ENCODE measurements at regions not wholly inside any gene's neighbourhood (a gene's known extent, or its start where the extent isn't known, plus 50 kb on each side); places are given as distances from the start of the nearest gene placed in this dataset.
"Not testable (repeated sequence)": the region's sequence is repeated elsewhere in the genome, so short reads cannot be mapped to it uniquely, and the experiment has no call there.

- Histone ChIP-seq H3K27ac (ENCODE audit: low read depth in 2 of 2, low read length in 1 of 2) (no peak overlapping the region), H3K27me3 (ENCODE audit: control insufficient read depth in 1 of 2, insufficient read depth in 2 of 2, low read length in 2 of 2) (no peaks in the 10 kb centered on the region), H3K4me3 (ENCODE audit: low read depth in 1 of 2, low read length in 2 of 2) (no peak overlapping the region), H3K4me1 (ENCODE audit: control insufficient read depth in 2 of 2, insufficient read depth in 2 of 2, low read length in 1 of 2) (no peaks in the 10 kb centered on the region), H3K36me3 (ENCODE audit: control insufficient read depth in 2 of 2, insufficient read depth in 2 of 2, low read length in 1 of 2) (no peaks in the 10 kb centered on the region), H3K9me3 (ENCODE audit: control insufficient read depth in 2 of 2, insufficient read depth in 1 of 2, low read depth in 1 of 2, low read length in 1 of 2) (no peaks in the 10 kb centered on the region)
- 86 to 91% methylated on average over 3 of the region's 3 CpGs for WGBS, 2 donors
Observed at GRCh38 chr5:124962111-124962510, 215.7 kb upstream of the ZNF608 start.

GRCh38 chr5:124962735-124963134 is 216.3 kb upstream of the ZNF608 start:
- no peak overlapping the region for H3K27ac ChIP-seq (ENCODE audit: low read depth in 2 of 2, low read length in 1 of 2)
- H3K27me3 ChIP-seq (ENCODE audit: control insufficient read depth in 1 of 2, insufficient read depth in 2 of 2, low read length in 2 of 2), result no peaks in the 10 kb centered on the region
- no peaks in the 10 kb centered on the region for H3K9me3 ChIP-seq (ENCODE audit: control insufficient read depth in 2 of 2, insufficient read depth in 1 of 2, low read depth in 1 of 2, low read length in 1 of 2)
- 79 to 83% methylated on average over 6 of the region's 6 CpGs for WGBS, 2 donors
- no peaks in the 10 kb centered on the region for H3K36me3 ChIP-seq (ENCODE audit: control insufficient read depth in 2 of 2, insufficient read depth in 2 of 2, low read length in 1 of 2)
- no peaks in the 10 kb centered on the region for H3K4me1 ChIP-seq (ENCODE audit: control insufficient read depth in 2 of 2, insufficient read depth in 2 of 2, low read length in 1 of 2)
- H3K4me3 ChIP-seq (ENCODE audit: low read depth in 1 of 2, low read length in 2 of 2), result no peak overlapping the region

DNA sequence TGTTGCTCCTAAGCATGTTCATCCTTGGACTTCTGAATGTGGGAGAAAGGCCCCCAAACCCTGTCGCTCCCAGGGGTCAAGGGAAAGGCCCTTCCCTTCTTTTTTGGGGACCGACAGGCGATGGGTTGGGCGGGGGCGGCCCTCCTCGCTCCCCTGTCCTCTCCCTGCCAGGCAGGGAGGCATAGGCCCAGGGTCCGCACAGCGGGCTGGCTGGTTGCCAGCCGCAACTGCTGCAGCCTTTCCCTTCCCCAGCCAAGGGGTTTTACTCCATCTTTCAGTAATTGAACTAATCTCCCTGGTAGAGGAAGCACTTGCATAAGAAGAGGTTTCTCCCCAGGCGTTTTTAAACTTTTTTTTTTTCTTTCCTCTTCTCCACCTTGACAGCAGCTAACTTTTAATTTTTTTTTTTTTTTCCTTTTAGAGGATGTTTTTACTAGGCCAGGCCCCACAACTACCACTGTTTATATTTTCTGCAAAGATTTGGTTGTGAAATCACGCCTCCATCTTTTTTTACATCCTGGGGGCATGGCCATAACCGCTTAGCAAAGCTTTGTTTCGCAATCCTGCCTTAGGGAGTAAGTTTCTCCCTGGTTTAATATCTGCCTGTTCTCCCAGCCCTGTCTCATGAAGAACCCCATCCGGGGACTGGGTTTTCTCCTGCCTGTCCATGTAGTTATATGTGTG is 216.9 kb upstream of the ZNF608 start:
- WGBS, 2 donors, result 64 to 80% methylated on average over 14 of the region's 14 CpGs
- H3K27me3 ChIP-seq (ENCODE audit: control insufficient read depth in 1 of 2, insufficient read depth in 2 of 2, low read length in 2 of 2), result no peaks in the 10 kb centered on the region
- no peak overlapping the region for H3K27ac ChIP-seq (ENCODE audit: low read depth in 2 of 2, low read length in 1 of 2)

DNA sequence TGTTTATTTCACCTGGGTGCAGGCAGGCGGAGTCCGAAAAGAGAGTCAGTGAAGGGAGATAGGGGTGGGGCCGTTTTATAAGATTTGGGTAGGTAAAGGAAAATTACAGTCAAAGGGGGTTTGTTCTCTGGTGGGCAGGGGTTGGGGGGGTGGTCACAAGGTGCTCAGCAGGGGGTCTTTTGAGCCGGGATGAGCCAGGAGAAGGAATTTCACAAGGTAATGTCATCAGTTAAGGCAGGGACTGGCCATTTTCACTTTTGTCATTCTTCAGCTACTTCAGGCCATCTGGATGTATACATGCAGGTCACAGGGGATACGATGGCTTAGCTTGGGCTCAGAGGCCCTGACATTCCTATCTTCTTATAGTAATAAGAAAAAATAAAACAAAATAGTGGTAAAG is 220.3 kb upstream of the ZNF608 start:
- not testable (repeated sequence) for H3K4me3 ChIP-seq (ENCODE audit: low read depth in 1 of 2, low read length in 2 of 2); H3K9me3 ChIP-seq (ENCODE audit: control insufficient read depth in 2 of 2, insufficient read depth in 1 of 2, low read depth in 1 of 2, low read length in 1 of 2); H3K36me3 ChIP-seq (ENCODE audit: control insufficient read depth in 2 of 2, insufficient read depth in 2 of 2, low read length in 1 of 2); H3K27ac ChIP-seq (ENCODE audit: low read depth in 2 of 2, low read length in 1 of 2); H3K4me1 ChIP-seq (ENCODE audit: control insufficient read depth in 2 of 2, insufficient read depth in 2 of 2, low read length in 1 of 2); H3K27me3 ChIP-seq (ENCODE audit: control insufficient read depth in 1 of 2, insufficient read depth in 2 of 2, low read length in 2 of 2)
- 77 to 81% methylated on average over 5 of the region's 5 CpGs for WGBS, 2 donors

More for the DNA sequence above, 216.9 kb upstream of the ZNF608 start:
- H3K36me3 ChIP-seq (ENCODE audit: control insufficient read depth in 2 of 2, insufficient read depth in 2 of 2, low read length in 1 of 2), result no peaks in the 10 kb centered on the region
- no peaks in the 10 kb centered on the region for H3K9me3 ChIP-seq (ENCODE audit: control insufficient read depth in 2 of 2, insufficient read depth in 1 of 2, low read depth in 1 of 2, low read length in 1 of 2)
- no peaks in the 10 kb centered on the region for H3K4me1 ChIP-seq (ENCODE audit: control insufficient read depth in 2 of 2, insufficient read depth in 2 of 2, low read length in 1 of 2)
- H3K4me3 ChIP-seq (ENCODE audit: low read depth in 1 of 2, low read length in 2 of 2), result no peak overlapping the region

DNA sequence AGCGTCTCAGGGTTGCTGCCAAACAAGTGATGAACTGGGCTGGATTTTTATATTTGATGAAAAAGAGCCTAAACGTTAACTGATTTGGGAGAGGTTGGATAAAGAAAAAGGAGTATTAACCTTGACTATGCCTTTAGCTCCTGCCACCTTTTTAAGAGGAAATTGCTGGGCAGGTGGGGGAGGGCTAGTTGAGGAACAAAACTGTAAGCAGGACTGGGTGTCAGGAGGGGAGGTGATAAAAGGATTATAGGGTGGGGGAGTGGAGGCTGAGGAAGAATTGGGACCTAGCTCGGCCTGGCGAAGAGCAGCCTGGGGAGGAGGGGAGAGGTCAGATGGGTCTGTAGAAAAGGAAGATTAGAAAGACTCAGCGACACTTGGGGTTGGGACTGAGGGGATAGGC is 223.9 kb upstream of the ZNF608 start:
- not testable (repeated sequence) for H3K27me3 ChIP-seq (ENCODE audit: control insufficient read depth in 1 of 2, insufficient read depth in 2 of 2, low read length in 2 of 2); H3K4me3 ChIP-seq (ENCODE audit: low read depth in 1 of 2, low read length in 2 of 2); H3K27ac ChIP-seq (ENCODE audit: low read depth in 2 of 2, low read length in 1 of 2); H3K36me3 ChIP-seq (ENCODE audit: control insufficient read depth in 2 of 2, insufficient read depth in 2 of 2, low read length in 1 of 2); H3K4me1 ChIP-seq (ENCODE audit: control insufficient read depth in 2 of 2, insufficient read depth in 2 of 2, low read length in 1 of 2); H3K9me3 ChIP-seq (ENCODE audit: control insufficient read depth in 2 of 2, insufficient read depth in 1 of 2, low read depth in 1 of 2, low read length in 1 of 2)
- 89 to 94% methylated on average over 5 of the region's 5 CpGs for WGBS, 2 donors

- no peak overlapping the region for H3K4me3 ChIP-seq (ENCODE audit: low read depth in 1 of 2, low read length in 2 of 2)
- no peaks in the 10 kb centered on the region for H3K36me3 ChIP-seq (ENCODE audit: control insufficient read depth in 2 of 2, insufficient read depth in 2 of 2, low read length in 1 of 2)
- H3K27ac ChIP-seq (ENCODE audit: low read depth in 2 of 2, low read length in 1 of 2), result no peak overlapping the region
- peaks cover 0 to 3% of the 10 kb centered on the region in 2 donors for H3K9me3 ChIP-seq (ENCODE audit: control insufficient read depth in 2 of 2, insufficient read depth in 1 of 2, low read depth in 1 of 2, low read length in 1 of 2)
- H3K27me3 ChIP-seq (ENCODE audit: control insufficient read depth in 1 of 2, insufficient read depth in 2 of 2, low read length in 2 of 2), result no peaks in the 10 kb centered on the region
- WGBS, 2 donors, result 92 to 93% methylated on average over 6 of the region's 6 CpGs
- no peaks in the 10 kb centered on the region for H3K4me1 ChIP-seq (ENCODE audit: control insufficient read depth in 2 of 2, insufficient read depth in 2 of 2, low read length in 1 of 2)
Observed at GRCh38 chr5:124972703-124973102, 226.3 kb upstream of the ZNF608 start.

DNA sequence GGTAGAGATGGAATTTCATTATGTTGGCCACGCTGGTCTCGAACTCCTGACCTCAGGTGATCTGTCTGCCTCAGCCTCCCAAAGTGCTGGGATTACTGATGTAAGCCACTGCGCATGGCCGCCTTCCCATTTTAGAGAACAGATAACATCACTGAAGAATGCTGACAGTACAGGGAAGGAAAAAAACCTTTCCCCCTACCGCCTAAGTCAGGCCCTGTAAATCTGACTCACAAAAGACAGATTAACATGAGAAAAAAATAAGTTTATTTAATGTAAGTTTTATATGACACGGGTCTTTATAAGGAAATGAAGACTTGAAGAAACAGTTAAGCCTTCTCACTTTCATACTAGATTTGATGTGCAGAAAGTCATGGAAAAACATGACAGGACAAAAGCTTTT is 227.2 kb upstream of the ZNF608 start:
- peaks cover 0 to 3% of the 10 kb centered on the region in 2 donors for H3K9me3 ChIP-seq (ENCODE audit: control insufficient read depth in 2 of 2, insufficient read depth in 1 of 2, low read depth in 1 of 2, low read length in 1 of 2)
- no peak overlapping the region for H3K27ac ChIP-seq (ENCODE audit: low read depth in 2 of 2, low read length in 1 of 2)
- H3K4me3 ChIP-seq (ENCODE audit: low read depth in 1 of 2, low read length in 2 of 2), result no peak overlapping the region
- H3K4me1 ChIP-seq (ENCODE audit: control insufficient read depth in 2 of 2, insufficient read depth in 2 of 2, low read length in 1 of 2), result no peaks in the 10 kb centered on the region
- H3K36me3 ChIP-seq (ENCODE audit: control insufficient read depth in 2 of 2, insufficient read depth in 2 of 2, low read length in 1 of 2), result no peaks in the 10 kb centered on the region
- H3K27me3 ChIP-seq (ENCODE audit: control insufficient read depth in 1 of 2, insufficient read depth in 2 of 2, low read length in 2 of 2), result no peaks in the 10 kb centered on the region
- WGBS, 2 donors, result 87 to 90% methylated on average over 6 of the region's 6 CpGs

DNA sequence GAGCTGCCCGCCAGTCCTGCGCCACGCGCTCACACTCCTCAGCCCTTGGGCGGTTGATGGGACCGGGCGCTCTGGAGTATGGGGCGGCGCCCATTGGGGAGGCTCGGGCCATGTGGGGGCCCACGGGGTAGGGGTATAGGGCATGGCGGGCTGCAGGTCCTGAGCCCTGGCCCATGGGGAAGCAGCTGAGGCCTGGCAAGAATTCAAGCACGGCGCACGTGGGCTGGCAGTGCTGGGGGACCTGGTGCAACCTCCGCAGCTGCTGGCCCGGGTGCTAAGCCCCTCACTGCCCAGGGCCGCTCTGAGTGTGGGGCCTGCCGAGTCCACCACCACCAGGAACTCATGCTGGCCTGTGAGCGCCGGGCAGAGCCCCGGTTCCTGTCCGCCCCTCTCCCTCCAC is 229.6 kb upstream of the ZNF608 start:
- Histone ChIP-seq H3K36me3 (ENCODE audit: control insufficient read depth in 2 of 2, insufficient read depth in 2 of 2, low read length in 1 of 2) (no peaks in the 10 kb centered on the region), H3K4me1 (ENCODE audit: control insufficient read depth in 2 of 2, insufficient read depth in 2 of 2, low read length in 1 of 2) (no peaks in the 10 kb centered on the region), H3K27ac (ENCODE audit: low read depth in 2 of 2, low read length in 1 of 2) (no peak overlapping the region), H3K4me3 (ENCODE audit: low read depth in 1 of 2, low read length in 2 of 2) (no peak overlapping the region), H3K9me3 (ENCODE audit: control insufficient read depth in 2 of 2, insufficient read depth in 1 of 2, low read depth in 1 of 2, low read length in 1 of 2) (peaks cover 0 to 3% of the 10 kb centered on the region in 2 donors), H3K27me3 (ENCODE audit: control insufficient read depth in 1 of 2, insufficient read depth in 2 of 2, low read length in 2 of 2) (no peaks in the 10 kb centered on the region)
- WGBS, 2 donors, result 96 to 99% methylated on average over 22 to 23 of the region's 23 CpGs

DNA sequence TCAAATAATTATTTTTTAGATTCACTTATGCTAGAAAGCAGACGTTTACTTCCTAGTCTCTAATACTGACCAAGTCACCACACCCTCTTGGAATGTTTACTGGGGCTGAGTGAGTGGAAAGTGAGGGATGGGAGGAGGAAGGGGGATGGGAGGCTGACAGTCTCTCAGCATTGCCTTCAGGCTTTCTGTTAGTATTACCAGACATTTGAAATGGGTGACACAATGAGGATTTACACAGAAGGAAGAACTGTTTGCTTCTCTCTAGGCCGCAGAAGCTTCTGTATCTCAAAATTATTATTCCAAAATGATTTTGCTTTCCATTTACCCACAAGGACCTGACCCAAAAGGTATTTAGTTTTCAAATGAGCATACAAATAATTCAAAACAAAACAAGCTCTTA is 232.8 kb upstream of the ZNF608 start:
- Histone ChIP-seq H3K36me3 (ENCODE audit: control insufficient read depth in 2 of 2, insufficient read depth in 2 of 2, low read length in 1 of 2) (no peaks in the 10 kb centered on the region), H3K9me3 (ENCODE audit: control insufficient read depth in 2 of 2, insufficient read depth in 1 of 2, low read depth in 1 of 2, low read length in 1 of 2) (peaks cover 0 to 7% of the 10 kb centered on the region in 2 donors), H3K27ac (ENCODE audit: low read depth in 2 of 2, low read length in 1 of 2) (no peak overlapping the region), H3K27me3 (ENCODE audit: control insufficient read depth in 1 of 2, insufficient read depth in 2 of 2, low read length in 2 of 2) (no peaks in the 10 kb centered on the region), H3K4me1 (ENCODE audit: control insufficient read depth in 2 of 2, insufficient read depth in 2 of 2, low read length in 1 of 2) (no peaks in the 10 kb centered on the region), H3K4me3 (ENCODE audit: low read depth in 1 of 2, low read length in 2 of 2) (no peak overlapping the region)
- WGBS, 2 donors, result 48 to 55% methylated on average over 2 of the region's 2 CpGs

GRCh38 chr5:124980163-124980941 is 233.9 kb upstream of the ZNF608 start:
- WGBS, 2 donors, result 34 to 47% methylated on average over 9 of the region's 9 CpGs
- Histone ChIP-seq H3K27me3 (ENCODE audit: control insufficient read depth in 1 of 2, insufficient read depth in 2 of 2, low read length in 2 of 2) (no peaks in the 10 kb centered on the region), H3K9me3 (ENCODE audit: control insufficient read depth in 2 of 2, insufficient read depth in 1 of 2, low read depth in 1 of 2, low read length in 1 of 2) (peaks cover 0 to 7% of the 10 kb centered on the region in 2 donors), H3K4me1 (ENCODE audit: control insufficient read depth in 2 of 2, insufficient read depth in 2 of 2, low read length in 1 of 2) (no peaks in the 10 kb centered on the region), H3K4me3 (ENCODE audit: low read depth in 1 of 2, low read length in 2 of 2) (no peak overlapping the region), H3K27ac (ENCODE audit: low read depth in 2 of 2, low read length in 1 of 2) (no peak overlapping the region), H3K36me3 (ENCODE audit: control insufficient read depth in 2 of 2, insufficient read depth in 2 of 2, low read length in 1 of 2) (no peaks in the 10 kb centered on the region)

Measured in esophagus (tissue), 2 donors.